ENCODE measurements at regions not wholly inside any gene's neighbourhood (a gene's known extent, or its start where the extent isn't known, plus 50 kb on each side); places are given as distances from the start of the nearest gene placed in this dataset.

DNA sequence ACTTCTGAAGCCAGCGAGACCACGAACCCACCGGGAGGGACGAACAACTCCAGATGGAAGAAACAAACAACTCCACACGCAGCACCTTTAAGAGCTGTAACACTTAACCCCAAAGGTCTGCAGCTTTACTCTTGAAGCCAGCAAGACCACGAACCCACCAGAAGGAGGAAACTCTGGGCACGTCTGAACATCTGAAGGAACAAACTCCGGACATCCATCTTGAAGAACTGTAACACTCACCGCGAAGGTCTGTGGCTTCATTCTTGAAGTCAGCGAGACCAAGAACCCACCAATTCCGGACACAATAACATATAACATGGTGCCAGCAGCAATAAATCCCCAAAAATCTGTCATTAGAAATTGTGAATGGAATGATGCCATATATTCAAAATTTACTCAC lies 180.9 kb downstream of the TLE1 start:
- no peaks in the 10 kb centered on the region for H3K79me1 ChIP-seq (ENCODE audit: low read depth, low read length)
- no peak for TF ChIP-seq CBX8 (IDR thresholded peaks at IDR 0.05; ENCODE audit: borderline replicate concordance, low read depth, low read length)
- TF ChIP-seq RAD21 (IDR thresholded peaks at IDR 0.05 in 1 of 2, conservative IDR thresholded peaks at IDR 0.05 in 1 of 2; ENCODE audit: low read depth in 2 of 2, low read length in 2 of 2) = no peak
- TF ChIP-seq NANOG (IDR thresholded peaks at IDR 0.05; ENCODE audit: insufficient read depth, low read depth, low read length, poor library complexity, severe bottlenecking) = no peak
- TF ChIP-seq SUZ12 (IDR thresholded peaks at IDR 0.05; ENCODE audit: low read length) = no peak
- TF ChIP-seq GABPA (IDR thresholded peaks at IDR 0.05; ENCODE audit: borderline replicate concordance, insufficient read depth, low read length) = no peak
- no peak for TF ChIP-seq RNF2 (IDR thresholded peaks at IDR 0.05; ENCODE audit: borderline replicate concordance, low read depth, low read length, missing control alignments, poor library complexity, severe bottlenecking)
- no peak for TF ChIP-seq TAF7 (optimal IDR thresholded peaks at IDR 0.05; ENCODE audit: borderline replicate concordance, low read depth, low read length)
- H2BK20ac ChIP-seq (ENCODE audit: low read length) = no peak overlapping the region
- H2BK15ac ChIP-seq (ENCODE audit: low read length) = no peak overlapping the region
- no peaks in the 10 kb centered on the region for H3K79me2 ChIP-seq (ENCODE audit: control insufficient read depth in 1 of 2, insufficient read depth in 2 of 2, low read length in 2 of 2)
- no peak overlapping the region for H3K18ac ChIP-seq (ENCODE audit: extremely low read depth, low read length)
- WGBS, 2 experiments (ENCODE audit: extremely low coverage in 1 of 2, insufficient coverage in 1 of 2, insufficient read length in 1 of 2, insufficient replicate concordance in 2 of 2, low coverage in 1 of 2, low lambda C conversion rate in 2 of 2, missing lambda C conversion rate in 1 of 2) = 97% methylated on average over 12 of the region's 12 CpGs; no CpG with 5 or more reads in 1 of the 2 experiments
- H2BK12ac ChIP-seq (ENCODE audit: low read depth, low read length) = no peak overlapping the region
- no peaks in the 10 kb centered on the region for H3K27me3 ChIP-seq (replicated peaks in 1 of 4; ENCODE audit: control insufficient read depth in 3 of 4, extremely low read depth in 1 of 4, insufficient read depth in 3 of 4, low read length in 3 of 4)
- H3K23ac ChIP-seq (ENCODE audit: insufficient read length) = no peak overlapping the region
- no peak overlapping the region for H3K14ac ChIP-seq (ENCODE audit: insufficient read length)
- H3K4ac ChIP-seq (replicated peaks; ENCODE audit: insufficient read length, low read depth, low read length) = no peak overlapping the region
- H2AK5ac ChIP-seq (ENCODE audit: low read depth, low read length) = no peak overlapping the region
- H2BK5ac ChIP-seq (ENCODE audit: low read depth, low read length) = no peak overlapping the region
- no peak overlapping the region for H3K27ac ChIP-seq (ENCODE audit: low read depth, low read length)
- ChIA-PET POLR2A (ENCODE audit: partially characterized antibody) (no interaction called here), CTCF (ENCODE audit: partially characterized antibody) (interaction anchor here (1.0 kb wide), 1 partner anchor 12 kb away, joined by 3 read pairs; no protein-coding TSS in a partner anchor)
- H3K4me2 ChIP-seq (ENCODE audit: insufficient read depth in 1 of 2, low read depth in 2 of 2, low read length in 2 of 2) = no peak overlapping the region
- no peak overlapping the region for H4K91ac ChIP-seq (replicated peaks; ENCODE audit: insufficient read length, low read length)
- H3K9me3 ChIP-seq (ENCODE audit: insufficient read depth in 2 of 2, low read depth in 1 of 2, low read length in 1 of 2) = peaks cover 0 to 7% of the 10 kb centered on the region in 2 experiments; a peak in 1 of 4 replicates
- H3K23me2 ChIP-seq (ENCODE audit: low read depth, low read length) = no peaks in the 10 kb centered on the region
- H3K4me1 ChIP-seq (replicated peaks in 1 of 4; ENCODE audit: control insufficient read depth in 3 of 4, insufficient read depth in 4 of 4, low read length in 3 of 4) = no peaks in the 10 kb centered on the region
- H4K20me1 ChIP-seq (replicated peaks in 1 of 2; ENCODE audit: control insufficient read depth in 1 of 2, insufficient read depth in 2 of 2, low read length in 2 of 2) = no peaks in the 10 kb centered on the region
- H2AFZ ChIP-seq (ENCODE audit: low read length) = no peak overlapping the region
- H3K36me3 ChIP-seq (ENCODE audit: control insufficient read depth in 2 of 4, insufficient read depth in 4 of 4, low read length in 3 of 4) = peaks cover 0 to 3% (median 0%) of the 10 kb centered on the region in 4 experiments; a peak in 1 of 8 replicates
- H4K8ac ChIP-seq (ENCODE audit: extremely low read depth, insufficient read depth, low read length) = no peak overlapping the region
- H2BK120ac ChIP-seq (replicated peaks; ENCODE audit: low read depth, low read length) = no peak overlapping the region
- no peak overlapping the region for H3K9ac ChIP-seq (replicated peaks in 1 of 4; ENCODE audit: extremely low read depth in 1 of 4, low read depth in 3 of 4, low read length in 3 of 4)
- H3K4me3 ChIP-seq (ENCODE audit: extremely low read depth in 1 of 4, insufficient read depth in 2 of 4, low read depth in 3 of 4, low read length in 4 of 4) = no peak overlapping the region
- DNase-seq (ENCODE audit: low read depth in 1 of 2, low spot score in 2 of 2) = no peak
- H3K56ac ChIP-seq (replicated peaks; ENCODE audit: insufficient read length, low read depth, low read length) = no peak overlapping the region
- no peak for FAIRE-seq
- no peak overlapping the region for H4K5ac ChIP-seq (ENCODE audit: insufficient read length, low read depth, low read length)
